GM10266 (cell line): ENCODE measurements at regions not wholly inside any gene's neighbourhood (a gene's known extent, or its start where the extent isn't known, plus 50 kb on each side); places are given as distances from the start of the nearest gene placed in this dataset.

Source experiments
- DNase-seq: peaks from one replicate; pipeline ENCODE4 v3.0.0; 2012; ENCODE audit errors: extremely low spot score
- CTCF ChIP-seq: IDR thresholded peaks from 2 replicates; pipeline ENCODE4 v1.5.1; 2012; ENCODE audit warnings: mild to moderate bottlenecking, low read depth; ENCODE audit not compliant: control insufficient read depth, insufficient read depth; ENCODE audit errors: missing control alignments

- DNase-seq = no peak
- no peak for TF ChIP-seq CTCF
Observed at GRCh38 chr14:53532853-53533252, 379.7 kb upstream of the DDHD1 start.

- no peak for DNase-seq
- no peak for TF ChIP-seq CTCF
Observed at GRCh38 chr14:53531730-53532129, 378.6 kb upstream of the DDHD1 start.

- no peak for DNase-seq
- no peak for TF ChIP-seq CTCF
Observed at GRCh38 chr14:53531156-53531555, 378.0 kb upstream of the DDHD1 start.

GRCh38 chr14:53529519-53529918 is 376.4 kb upstream of the DDHD1 start:
- no peak for DNase-seq
- no peak for TF ChIP-seq CTCF

- no peak for DNase-seq
- no peak for TF ChIP-seq CTCF
Observed at GRCh38 chr14:53528185-53528671, 375.1 kb upstream of the DDHD1 start.

GRCh38 chr14:53526200-53526599 is 373.1 kb upstream of the DDHD1 start:
- TF ChIP-seq CTCF = no peak
- DNase-seq = no peak

- DNase-seq = no peak
- no peak for TF ChIP-seq CTCF
Observed at GRCh38 chr14:53525608-53526007, 372.5 kb upstream of the DDHD1 start.
